BJ (cell line): ENCODE measurements at regions not wholly inside any gene's neighbourhood (a gene's known extent, or its start where the extent isn't known, plus 50 kb on each side); places are given as distances from the start of the nearest gene placed in this dataset.
"Not testable (repeated sequence)": the region's sequence is repeated elsewhere in the genome, so short reads cannot be mapped to it uniquely, and the experiment has no call there.

Experiments
- CTCF ChIA-PET: fragments of 350-600 bp; formaldehyde crosslinking; extraction: SDS; loops from one replicate; lab custom pipeline; 2021; ENCODE audit warnings: antibody characterized with exemption, inconsistent platforms; lab: Yijun Ruan, JAX
- POLR2A ChIA-PET: fragments of 300-600 bp; sonication (Branson Sonifier 250); formaldehyde crosslinking; extraction: SDS; loops from one replicate; lab custom pipeline; 2021; ENCODE audit warnings: antibody characterized with exemption; lab: Charles Lee
- DNase-seq: peaks from one replicate; pipeline ENCODE4 v3.0.0-alpha.2; 2011; ENCODE audit warnings: low read depth
- H3K27me3 ChIP-seq: 2 replicates; pipeline ENCODE4 v1.6.0; 2011; ENCODE audit warnings: low read length; ENCODE audit not compliant: control insufficient read depth, insufficient read depth
- H3K36me3 ChIP-seq: 2 replicates; pipeline ENCODE4 v1.5.1; 2011; ENCODE audit warnings: low read length; ENCODE audit not compliant: control insufficient read depth, insufficient read depth
- H3K4me3 ChIP-seq: 2 replicates; pipeline ENCODE4 v1.5.1; 2011; ENCODE audit warnings: low read depth, mild to moderate bottlenecking, control low read depth, low read length
- TF ChIP-seq, protein P1 (sequence below): IDR thresholded peaks from 2 replicates; pipeline ENCODE4 v1.5.1; 2011; ENCODE audit warnings: low read depth, mild to moderate bottlenecking, control low read depth, inconsistent platforms, low read length, moderate library complexity; ENCODE audit not compliant: insufficient read depth

GRCh38 chr4:128676095-128676494 lies 133.4 kb upstream of the JADE1 start:
- DNase-seq, result no peak
- no peak overlapping the region for H3K4me3 ChIP-seq
- ChIA-PET POLR2A (no interaction called here), CTCF (no interaction called here)
- no peaks in the 10 kb centered on the region for H3K27me3 ChIP-seq
- H3K36me3 ChIP-seq, result no peaks in the 10 kb centered on the region
- TF ChIP-seq, protein P1, sequence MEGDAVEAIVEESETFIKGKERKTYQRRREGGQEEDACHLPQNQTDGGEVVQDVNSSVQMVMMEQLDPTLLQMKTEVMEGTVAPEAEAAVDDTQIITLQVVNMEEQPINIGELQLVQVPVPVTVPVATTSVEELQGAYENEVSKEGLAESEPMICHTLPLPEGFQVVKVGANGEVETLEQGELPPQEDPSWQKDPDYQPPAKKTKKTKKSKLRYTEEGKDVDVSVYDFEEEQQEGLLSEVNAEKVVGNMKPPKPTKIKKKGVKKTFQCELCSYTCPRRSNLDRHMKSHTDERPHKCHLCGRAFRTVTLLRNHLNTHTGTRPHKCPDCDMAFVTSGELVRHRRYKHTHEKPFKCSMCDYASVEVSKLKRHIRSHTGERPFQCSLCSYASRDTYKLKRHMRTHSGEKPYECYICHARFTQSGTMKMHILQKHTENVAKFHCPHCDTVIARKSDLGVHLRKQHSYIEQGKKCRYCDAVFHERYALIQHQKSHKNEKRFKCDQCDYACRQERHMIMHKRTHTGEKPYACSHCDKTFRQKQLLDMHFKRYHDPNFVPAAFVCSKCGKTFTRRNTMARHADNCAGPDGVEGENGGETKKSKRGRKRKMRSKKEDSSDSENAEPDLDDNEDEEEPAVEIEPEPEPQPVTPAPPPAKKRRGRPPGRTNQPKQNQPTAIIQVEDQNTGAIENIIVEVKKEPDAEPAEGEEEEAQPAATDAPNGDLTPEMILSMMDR, result no peak

DNA sequence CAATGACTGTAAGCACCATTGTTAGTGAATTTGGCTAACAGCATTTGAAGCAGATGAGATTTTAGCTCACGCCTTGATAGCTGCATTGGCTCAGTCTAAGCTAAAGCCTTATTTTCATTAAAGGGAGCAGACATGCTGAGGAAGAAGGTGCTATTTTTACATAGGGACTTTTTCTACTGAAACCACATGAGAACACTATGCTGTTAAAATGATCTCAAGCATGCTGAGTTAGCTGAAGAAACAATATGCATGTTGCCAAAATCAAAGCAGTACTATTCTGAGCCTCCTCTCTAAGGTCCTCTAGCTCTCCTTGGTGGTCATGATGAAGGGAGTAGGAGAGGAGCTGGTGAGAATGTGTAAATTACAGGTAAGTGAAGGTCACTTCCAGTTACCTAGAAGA lies 134.4 kb upstream of the JADE1 start:
- ChIA-PET CTCF (interaction anchor here (0.7 kb wide), 1 partner anchor 15 kb away, joined by 3 read pairs; no protein-coding TSS in a partner anchor), POLR2A (no interaction called here)
- no peak overlapping the region for H3K4me3 ChIP-seq
- TF ChIP-seq, protein P1, result no peak
- no peaks in the 10 kb centered on the region for H3K36me3 ChIP-seq
- no peaks in the 10 kb centered on the region; the same call in 1 of the 2 replicates for H3K27me3 ChIP-seq
- DNase-seq, result no peak

- POLR2A ChIA-PET, H3K27me3 ChIP-seq, DNase-seq, H3K4me3 ChIP-seq, H3K36me3 ChIP-seq: not testable (repeated sequence)
- CTCF ChIA-PET, result interaction anchor here (0.6 kb wide), 1 partner anchor 8 kb away, joined by 3 read pairs; no protein-coding TSS in a partner anchor
Measured at GRCh38 chr4:128673159-128673558, 136.3 kb upstream of the JADE1 start.

DNA sequence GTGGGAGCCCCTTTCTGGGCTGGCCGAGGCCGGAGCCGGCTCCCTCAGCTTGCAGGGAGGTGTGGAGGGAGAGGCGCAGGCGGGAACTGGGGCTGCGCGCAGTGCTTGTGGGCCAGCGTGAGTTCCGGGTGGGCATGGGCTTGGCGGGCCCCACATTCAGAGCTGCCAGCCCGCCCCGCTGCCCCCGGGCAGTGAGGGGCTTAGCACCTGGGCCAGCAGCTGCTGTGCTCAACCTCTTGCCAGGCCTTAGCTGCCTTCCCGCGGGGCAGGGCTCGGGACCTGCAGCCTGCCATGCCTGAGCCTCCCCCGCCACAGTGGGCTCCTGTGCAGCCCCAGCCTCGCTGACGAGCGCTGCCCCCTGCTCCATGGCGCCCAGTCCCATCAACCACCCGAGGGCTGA lies 136.9 kb upstream of the JADE1 start:
- H3K36me3 ChIP-seq, CTCF ChIA-PET, DNase-seq, H3K4me3 ChIP-seq, H3K27me3 ChIP-seq, POLR2A ChIA-PET: not testable (repeated sequence)

DNA sequence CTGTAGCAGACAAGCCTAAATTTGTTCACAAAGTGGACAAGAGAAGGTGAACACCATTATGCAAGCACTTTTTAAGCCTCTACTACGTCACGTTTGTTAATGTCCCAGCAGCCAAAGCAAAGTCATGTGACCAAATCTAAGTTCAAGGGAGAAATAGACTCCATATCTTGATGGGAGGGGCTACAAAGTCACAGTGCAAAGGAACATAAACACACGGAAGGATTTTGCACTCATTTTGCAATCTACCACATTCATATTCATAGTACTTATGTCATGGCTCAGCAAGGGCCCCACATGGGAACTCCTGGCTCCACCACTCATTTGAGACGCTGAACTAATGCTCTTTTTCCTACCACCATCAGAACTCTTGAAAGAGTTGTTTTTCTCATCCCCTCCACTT lies 139.0 kb upstream of the JADE1 start:
- no peaks in the 10 kb centered on the region; the same call in 1 of the 2 replicates for H3K27me3 ChIP-seq
- H3K36me3 ChIP-seq, result no peaks in the 10 kb centered on the region
- H3K4me3 ChIP-seq, result no peak overlapping the region
- ChIA-PET POLR2A (no interaction called here), CTCF (no interaction called here)
- DNase-seq, result no peak
- TF ChIP-seq, protein P1, result no peak

GRCh38 chr4:128668566-128668965 lies 140.9 kb upstream of the JADE1 start:
- POLR2A ChIA-PET, result interaction anchor here (0.6 kb wide), 1 partner anchor 9 kb away, joined by 8 read pairs; no protein-coding TSS in a partner anchor
- no peaks in the 10 kb centered on the region; the same call in 1 of the 2 replicates for H3K27me3 ChIP-seq
- H3K36me3 ChIP-seq, result no peaks in the 10 kb centered on the region
- CTCF ChIA-PET, result no interaction called here
- TF ChIP-seq, protein P1, result no peak
- H3K4me3 ChIP-seq, result no peak overlapping the region
- DNase-seq, result no peak
